NB4 (cell line): ENCODE measurements at regions not wholly inside any gene's neighbourhood (a gene's known extent, or its start where the extent isn't known, plus 50 kb on each side); places are given as distances from the start of the nearest gene placed in this dataset.

Source experiments
- CTCF ChIP-seq: IDR thresholded peaks from one replicate; pipeline ENCODE4 v1.5.1; 2012; ENCODE audit warnings: low read depth, low read length
- MAX ChIP-seq: IDR thresholded peaks from 2 replicates; pipeline ENCODE4 v1.6.1; 2011; ENCODE audit warnings: low read depth, low read length
- MYC ChIP-seq: IDR thresholded peaks from 2 replicates; pipeline ENCODE4 v1.6.1; 2011; ENCODE audit warnings: low read depth, low read length
- POLR2A ChIP-seq: IDR thresholded peaks from 2 replicates; pipeline ENCODE4 v1.6.1; 2011; ENCODE audit warnings: mild to moderate bottlenecking; ENCODE audit not compliant: insufficient read length; ENCODE audit errors: extremely low read depth

GRCh38 chr12:87608321-87608720 is 420.9 kb downstream of the C12orf50 start:
- no peak for TF ChIP-seq CTCF
- no peak for TF ChIP-seq POLR2A
- TF ChIP-seq MYC, result no peak
- no peak for TF ChIP-seq MAX
